ENCODE measurements at regions not wholly inside any gene's neighbourhood (a gene's known extent, or its start where the extent isn't known, plus 50 kb on each side); places are given as distances from the start of the nearest gene placed in this dataset.

DNA sequence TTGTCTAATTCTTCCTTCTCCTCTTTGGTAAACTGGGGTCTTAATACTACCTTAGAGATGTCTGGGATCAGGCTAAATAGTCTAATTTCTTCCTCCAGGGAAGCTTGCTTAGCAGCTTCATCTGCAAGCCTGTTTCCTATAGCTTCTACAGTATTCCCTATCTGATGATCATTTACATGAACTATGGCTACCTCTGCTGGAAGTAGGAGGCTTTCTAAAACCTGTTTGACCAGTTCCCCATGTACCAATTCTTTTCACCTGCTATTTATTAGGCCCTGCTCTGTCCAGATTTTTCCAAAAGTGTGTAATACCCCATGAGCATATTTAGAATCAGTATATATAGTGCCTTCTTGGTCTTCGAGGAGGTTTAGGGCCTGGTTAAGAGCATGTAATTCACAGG is 619.8 kb downstream of the HINT1 start:
- TF ChIP-seq EZH2 (IDR thresholded peaks at IDR 0.05): no peak
- TF ChIP-seq POLR2AphosphoS5 (IDR thresholded peaks at IDR 0.05; ENCODE audit: borderline replicate concordance, low read depth, low read length): no peak
- no peak for TF ChIP-seq FOXP2 (optimal IDR thresholded peaks at IDR 0.05; ENCODE audit: control extremely low read depth, extremely low read length, insufficient read depth)
